Panc1 (cell line): ENCODE measurements at regions not wholly inside any gene's neighbourhood (a gene's known extent, or its start where the extent isn't known, plus 50 kb on each side); places are given as distances from the start of the nearest gene placed in this dataset.

Source experiments
- ATAC-seq: fragments of 200-7000 bp; cut with Tn5 transposase; 2 replicates; pipeline ENCODE4 v1.9.1; 2020; ENCODE audit warnings: mild to moderate bottlenecking, moderate library complexity
- BruUV-seq: library from RNA; stranded (reverse); fragments of 400-500 nt; replicated peaks from 2 replicates; lab custom pipeline; 2021; lab: Mats Ljungman, UMichigan
- CTCF ChIA-PET: fragments of 300-600 bp; sonication (Branson Sonifier 250); formaldehyde crosslinking; loops from one replicate; lab custom pipeline; 2022; ENCODE audit warnings: antibody characterized with exemption; lab: Charles Lee
- POLR2A ChIA-PET: fragments of 300-600 bp; sonication (Branson Sonifier 250); formaldehyde crosslinking; loops from one replicate; lab custom pipeline; 2022; ENCODE audit warnings: antibody characterized with exemption; lab: Charles Lee
- DNase-seq: peaks from one replicate; pipeline ENCODE4 v3.0.0-alpha.2; 2010; ENCODE audit warnings: low read depth, low spot score
- H3K27ac ChIP-seq: 2 replicates; pipeline ENCODE4 v1.5.1; 2011; ENCODE audit warnings: mild to moderate bottlenecking, low read length, inconsistent platforms
- H3K27me3 ChIP-seq: fragments of 200-500 bp; sonication (Bioruptor generic); 2 replicates; pipeline ENCODE4 v1.6.0; 2014; ENCODE audit warnings: low read length, inconsistent platforms; ENCODE audit not compliant: control insufficient read depth, insufficient read depth
- H3K36me3 ChIP-seq: fragments of 200-500 bp; sonication (Bioruptor generic); 2 replicates; pipeline ENCODE4 v1.5.1; 2014; ENCODE audit warnings: inconsistent platforms, mild to moderate bottlenecking, low read length, moderate library complexity; ENCODE audit not compliant: control insufficient read depth, insufficient read depth
- H3K4me1 ChIP-seq: 2 replicates; pipeline ENCODE4 v1.5.1; 2011; ENCODE audit warnings: inconsistent platforms, mild to moderate bottlenecking, low read length, moderate library complexity; ENCODE audit not compliant: control insufficient read depth, insufficient read depth
- H3K4me3 ChIP-seq, 2 experiments: 2 replicates each; pipeline ENCODE4 v1.5.1; 2011 to 2012; ENCODE audit warnings: low read depth in 2 of 2, low read length in 2 of 2, mild to moderate bottlenecking in 2 of 2, inconsistent platforms in 1 of 2, moderate library complexity in 1 of 2
- H3K9me3 ChIP-seq: fragments of 200-500 bp; sonication (Bioruptor generic); 2 replicates; pipeline ENCODE4 v1.5.1; 2014; ENCODE audit warnings: low read depth, mild to moderate bottlenecking, inconsistent platforms, low read length, moderate library complexity; ENCODE audit not compliant: control insufficient read depth, insufficient read depth
- CTCF ChIP-seq: fragments of 450-650 bp; IDR thresholded peaks from 2 replicates; pipeline ENCODE4 v1.5.1; 2017; ENCODE audit warnings: mild to moderate bottlenecking
- POLR2AphosphoS5 ChIP-seq: IDR thresholded peaks from 2 replicates; pipeline ENCODE4 v1.6.1; 2012; ENCODE audit warnings: mild to moderate bottlenecking, low read depth, low read length, moderate library complexity
- REST ChIP-seq, 2 experiments: IDR thresholded peaks; 2 replicates each; pipeline ENCODE4 v1.6.1; 2011 to 2012; ENCODE audit warnings: low read depth in 2 of 2, control low read depth in 1 of 2, low read length in 1 of 2, mild to moderate bottlenecking in 1 of 2, moderate library complexity in 1 of 2; ENCODE audit not compliant: insufficient read depth in 1 of 2
- SIN3A ChIP-seq: IDR thresholded peaks from 2 replicates; pipeline ENCODE4 v1.6.1; 2012; ENCODE audit warnings: low read depth, mild to moderate bottlenecking, low read length, moderate library complexity, borderline replicate concordance; ENCODE audit not compliant: insufficient read depth
- TCF7L2 ChIP-seq: IDR thresholded peaks from 2 replicates; pipeline ENCODE4 v1.6.1; 2011; ENCODE audit warnings: mild to moderate bottlenecking, low read depth, low read length, inconsistent platforms
- in situ Hi-C: cut with HindIII; loops from 2 replicates; pipeline ENCODE4 v1.10.0; 2016; ENCODE audit warnings: low sequenced_read_pairs, low pct_unique_long_range_greater_than_20kb
- intact Hi-C: fragments of 100-400 bp; cut with micrococcal nuclease; formaldehyde crosslinking; loops from one replicate; pipeline ENCODE4 v1.10.0; 2022; ENCODE audit not compliant: unreplicated experiment

GRCh38 chr5:167509076-167509475, 782.4 kb upstream of the WWC1 start:
- Histone ChIP-seq H3K27ac (no peak overlapping the region), H3K36me3 (no peaks in the 10 kb centered on the region)
- TF ChIP-seq TCF7L2: no peak
- no peak for TF ChIP-seq POLR2AphosphoS5
- TF ChIP-seq SIN3A: no peak
- no peak for TF ChIP-seq CTCF
- TF ChIP-seq REST (IDR thresholded peaks at IDR 0.05; ENCODE audit: insufficient read depth in 1 of 2, low read depth in 2 of 2, low read length in 1 of 2): no peak

GRCh38 chr5:167511276-167511675, 780.2 kb upstream of the WWC1 start:
- Histone ChIP-seq H3K36me3 (no peaks in the 10 kb centered on the region), H3K4me1 (no peaks in the 10 kb centered on the region), H3K27ac (no peak overlapping the region), H3K9me3 (no peaks in the 10 kb centered on the region), H3K4me3 (no peak overlapping the region), H3K27me3 (no peaks in the 10 kb centered on the region)
- no peak for TF ChIP-seq TCF7L2
- no peak for TF ChIP-seq SIN3A
- TF ChIP-seq CTCF: no peak
- TF ChIP-seq REST (IDR thresholded peaks at IDR 0.05; ENCODE audit: insufficient read depth in 1 of 2, low read depth in 2 of 2, low read length in 1 of 2): no peak
- TF ChIP-seq POLR2AphosphoS5: no peak
- no peak for ATAC-seq
- in situ Hi-C loops (no loop called here), intact Hi-C loops (no loop called here)
- no TSS peak for BruUV-seq
- ChIA-PET POLR2A (no interaction called here), CTCF (no interaction called here)
- no peak for DNase-seq

More at GRCh38 chr5:167509076-167509475, 782.4 kb upstream of the WWC1 start:
- BruUV-seq: no TSS peak
- no peaks in the 10 kb centered on the region for H3K27me3 ChIP-seq
- no peak overlapping the region for H3K4me3 ChIP-seq
- DNase-seq (no peak), ATAC-seq (no peak)
- intact Hi-C loops (no loop called here), in situ Hi-C loops (no loop called here)
- POLR2A ChIA-PET: no interaction called here
- no peaks in the 10 kb centered on the region for H3K4me1 ChIP-seq
- CTCF ChIA-PET: no interaction called here
- H3K9me3 ChIP-seq: no peaks in the 10 kb centered on the region
